ENCODE measurements at regions not wholly inside any gene's neighbourhood (a gene's known extent, or its start where the extent isn't known, plus 50 kb on each side); places are given as distances from the start of the nearest gene placed in this dataset.

DNA sequence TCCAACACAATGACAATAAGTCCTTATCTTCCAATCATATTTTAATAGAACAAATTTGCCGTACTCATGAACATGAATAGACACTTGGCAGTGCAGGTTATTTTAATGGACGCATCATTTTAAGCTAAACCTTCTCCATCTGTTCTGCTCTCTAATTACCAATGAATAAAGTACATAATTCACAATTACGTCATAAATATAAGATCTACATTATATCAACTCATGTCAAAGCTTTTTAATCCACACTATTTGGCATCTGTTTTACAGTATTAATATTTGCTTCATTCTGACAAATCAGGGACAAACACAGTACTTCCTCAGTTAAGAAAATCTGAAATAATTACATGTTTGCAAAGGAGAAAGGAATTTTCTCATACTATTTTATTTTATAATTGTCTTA lies 344.1 kb upstream of the DMAC1 start:
- ATAC-seq (ENCODE audit: insufficient read depth, low FRiP score) (no peak), DNase-seq (no peak)
- 95% methylated on average over 3 of the region's 3 CpGs for WGBS, 2 donors
- Histone ChIP-seq H3K9me3 (ENCODE audit: control insufficient read depth in 4 of 4, insufficient read depth in 3 of 4, low read length in 3 of 4) (no peaks in the 10 kb centered on the region), H3K4me3 (no peak overlapping the region), H3K9ac (ENCODE audit: insufficient read depth in 1 of 2, low read length in 2 of 2) (no peak overlapping the region), H3K36me3 (ENCODE audit: control insufficient read depth in 4 of 4, insufficient read depth in 4 of 4, low read length in 4 of 4) (no peaks in the 10 kb centered on the region), H3K27me3 (ENCODE audit: control insufficient read depth in 3 of 3, insufficient read depth in 3 of 3, low read length in 2 of 3) (no peaks in the 10 kb centered on the region), H3K4me1 (ENCODE audit: control insufficient read depth in 5 of 5, insufficient read depth in 5 of 5, low read length in 5 of 5) (no peaks in the 10 kb centered on the region), H3K27ac (ENCODE audit: low read depth in 1 of 2, low read length in 1 of 2) (no peak overlapping the region)
- TF ChIP-seq, protein P1, sequence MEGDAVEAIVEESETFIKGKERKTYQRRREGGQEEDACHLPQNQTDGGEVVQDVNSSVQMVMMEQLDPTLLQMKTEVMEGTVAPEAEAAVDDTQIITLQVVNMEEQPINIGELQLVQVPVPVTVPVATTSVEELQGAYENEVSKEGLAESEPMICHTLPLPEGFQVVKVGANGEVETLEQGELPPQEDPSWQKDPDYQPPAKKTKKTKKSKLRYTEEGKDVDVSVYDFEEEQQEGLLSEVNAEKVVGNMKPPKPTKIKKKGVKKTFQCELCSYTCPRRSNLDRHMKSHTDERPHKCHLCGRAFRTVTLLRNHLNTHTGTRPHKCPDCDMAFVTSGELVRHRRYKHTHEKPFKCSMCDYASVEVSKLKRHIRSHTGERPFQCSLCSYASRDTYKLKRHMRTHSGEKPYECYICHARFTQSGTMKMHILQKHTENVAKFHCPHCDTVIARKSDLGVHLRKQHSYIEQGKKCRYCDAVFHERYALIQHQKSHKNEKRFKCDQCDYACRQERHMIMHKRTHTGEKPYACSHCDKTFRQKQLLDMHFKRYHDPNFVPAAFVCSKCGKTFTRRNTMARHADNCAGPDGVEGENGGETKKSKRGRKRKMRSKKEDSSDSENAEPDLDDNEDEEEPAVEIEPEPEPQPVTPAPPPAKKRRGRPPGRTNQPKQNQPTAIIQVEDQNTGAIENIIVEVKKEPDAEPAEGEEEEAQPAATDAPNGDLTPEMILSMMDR (IDR thresholded peaks at IDR 0.05; ENCODE audit: control extremely low read depth, extremely low read depth), result no peak

DNA sequence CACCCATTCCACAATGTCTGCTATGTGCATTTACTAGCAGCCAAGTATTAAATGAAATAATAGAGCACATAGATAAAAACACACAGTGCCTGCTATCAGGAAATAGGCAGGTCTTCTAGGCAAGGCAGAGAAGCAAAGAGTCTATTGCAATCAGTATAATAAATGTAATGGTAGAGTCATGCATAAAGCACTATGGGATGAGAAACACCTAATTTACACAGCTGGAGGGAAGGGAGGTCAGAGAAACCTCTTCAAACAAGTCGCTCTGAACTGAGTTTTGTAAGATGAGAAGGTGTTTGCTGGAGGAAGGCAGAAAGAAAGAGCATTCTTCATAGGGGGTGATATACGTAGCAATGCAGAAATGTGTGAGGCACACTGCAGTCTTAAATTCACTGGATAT lies 341.0 kb upstream of the DMAC1 start:
- no peaks in the 10 kb centered on the region for H3K36me3 ChIP-seq (ENCODE audit: control insufficient read depth in 4 of 4, insufficient read depth in 4 of 4, low read length in 4 of 4)
- H3K9me3 ChIP-seq (ENCODE audit: control insufficient read depth in 4 of 4, insufficient read depth in 3 of 4, low read length in 3 of 4), result no peaks in the 10 kb centered on the region
- no peak overlapping the region for H3K27ac ChIP-seq (ENCODE audit: low read depth in 1 of 2, low read length in 1 of 2)
- H3K9ac ChIP-seq (ENCODE audit: insufficient read depth in 1 of 2, low read length in 2 of 2), result no peak overlapping the region
- H3K4me1 ChIP-seq (ENCODE audit: control insufficient read depth in 5 of 5, insufficient read depth in 5 of 5, low read length in 5 of 5), result no peaks in the 10 kb centered on the region
- ATAC-seq (ENCODE audit: insufficient read depth, low FRiP score), result no peak
- H3K27me3 ChIP-seq (ENCODE audit: control insufficient read depth in 3 of 3, insufficient read depth in 3 of 3, low read length in 2 of 3), result no peaks in the 10 kb centered on the region
- no peak for DNase-seq
- 30 to 61% methylated on average over 2 of the region's 2 CpGs for WGBS, 2 donors
- TF ChIP-seq, protein P1 (IDR thresholded peaks at IDR 0.05; ENCODE audit: control extremely low read depth, extremely low read depth), result no peak
- no peak overlapping the region for H3K4me3 ChIP-seq

DNA sequence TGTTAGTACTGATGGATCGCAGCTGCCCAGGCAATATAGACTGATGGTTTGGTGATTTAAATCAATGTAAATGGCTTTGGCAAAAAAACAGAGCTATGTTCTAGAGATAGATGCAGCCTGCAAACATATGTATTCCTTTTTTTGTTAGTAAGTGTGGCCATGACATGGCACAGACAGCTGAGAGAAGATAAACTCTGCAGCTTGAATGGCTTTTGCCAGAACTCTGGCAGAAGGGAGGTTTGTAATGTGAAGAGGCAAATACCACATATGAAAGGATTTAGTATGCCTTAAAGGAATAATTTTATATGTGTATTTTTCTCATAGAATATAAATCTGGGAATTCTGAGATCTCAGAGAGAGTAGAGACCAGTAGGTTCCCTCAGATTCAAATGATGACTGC lies 340.2 kb upstream of the DMAC1 start:
- Histone ChIP-seq H3K4me3 (no peak overlapping the region), H3K27ac (ENCODE audit: low read depth in 1 of 2, low read length in 1 of 2) (no peak overlapping the region), H3K9me3 (ENCODE audit: control insufficient read depth in 4 of 4, insufficient read depth in 3 of 4, low read length in 3 of 4) (no peaks in the 10 kb centered on the region), H3K4me1 (ENCODE audit: control insufficient read depth in 5 of 5, insufficient read depth in 5 of 5, low read length in 5 of 5) (no peaks in the 10 kb centered on the region), H3K9ac (ENCODE audit: insufficient read depth in 1 of 2, low read length in 2 of 2) (no peak overlapping the region), H3K27me3 (ENCODE audit: control insufficient read depth in 3 of 3, insufficient read depth in 3 of 3, low read length in 2 of 3) (no peaks in the 10 kb centered on the region), H3K36me3 (ENCODE audit: control insufficient read depth in 4 of 4, insufficient read depth in 4 of 4, low read length in 4 of 4) (no peaks in the 10 kb centered on the region)
- TF ChIP-seq, protein P1 (IDR thresholded peaks at IDR 0.05; ENCODE audit: control extremely low read depth, extremely low read depth), result no peak
- peak; percentile 12 to 38 (median 27) for DNase-seq
- WGBS, 2 donors, result 99 to 100% methylated on average over 1 of the region's 1 CpG
- ATAC-seq (ENCODE audit: insufficient read depth, low FRiP score), result no peak

DNA sequence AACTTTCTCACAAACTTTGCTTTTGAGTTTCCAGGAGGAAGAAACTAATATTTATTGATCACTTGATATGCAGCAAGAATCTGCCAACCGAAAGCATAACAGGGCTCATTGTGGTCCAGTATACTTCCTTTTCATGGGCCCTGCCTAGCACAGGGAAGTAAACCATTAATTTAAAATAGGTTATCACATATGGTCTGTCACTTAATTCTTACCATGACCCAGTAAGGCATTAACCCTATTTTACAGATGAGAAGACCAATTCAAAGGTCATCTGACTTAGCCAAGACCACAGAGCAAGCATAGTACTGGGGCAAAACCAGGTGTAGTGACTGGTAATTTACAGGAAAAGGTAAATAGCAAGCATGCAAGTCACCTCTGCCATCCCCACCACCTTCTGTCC lies 336.9 kb upstream of the DMAC1 start:
- ATAC-seq (ENCODE audit: insufficient read depth, low FRiP score), result no peak
- Histone ChIP-seq H3K9ac (ENCODE audit: insufficient read depth in 1 of 2, low read length in 2 of 2) (no peak overlapping the region), H3K36me3 (ENCODE audit: control insufficient read depth in 4 of 4, insufficient read depth in 4 of 4, low read length in 4 of 4) (no peaks in the 10 kb centered on the region), H3K9me3 (ENCODE audit: control insufficient read depth in 4 of 4, insufficient read depth in 3 of 4, low read length in 3 of 4) (no peaks in the 10 kb centered on the region), H3K27ac (ENCODE audit: low read depth in 1 of 2, low read length in 1 of 2) (no peak overlapping the region), H3K27me3 (ENCODE audit: control insufficient read depth in 3 of 3, insufficient read depth in 3 of 3, low read length in 2 of 3) (no peaks in the 10 kb centered on the region), H3K4me3 (no peak overlapping the region), H3K4me1 (ENCODE audit: control insufficient read depth in 5 of 5, insufficient read depth in 5 of 5, low read length in 5 of 5) (no peaks in the 10 kb centered on the region)
- 59 to 67% methylated on average over 1 of the region's 1 CpG for WGBS, 2 donors
- TF ChIP-seq, protein P1 (IDR thresholded peaks at IDR 0.05; ENCODE audit: control extremely low read depth, extremely low read depth), result no peak
- no peak for DNase-seq

Measured in lung (tissue), 11 donors.